H1 (cell line): ENCODE measurements at regions not wholly inside any gene's neighbourhood (a gene's known extent, or its start where the extent isn't known, plus 50 kb on each side); places are given as distances from the start of the nearest gene placed in this dataset.

Source experiments
- CTCF ChIA-PET: fragments of 300-600 bp; sonication (Branson Sonifier 250); formaldehyde crosslinking; loops from one replicate; lab custom pipeline; 2021; ENCODE audit not compliant: partially characterized antibody; lab: Charles Lee
- POLR2A ChIA-PET: fragments of 300-600 bp; sonication (Branson Sonifier 250); formaldehyde crosslinking; loops from one replicate; lab custom pipeline; 2021; ENCODE audit warnings: inconsistent platforms; ENCODE audit not compliant: partially characterized antibody; lab: Charles Lee
- DNase-seq, 2 experiments: peaks; one replicate each; pipeline versions ENCODE4 v3.0.0 to v3.0.0-alpha.2; 2010 to 2022; ENCODE audit warnings: low spot score in 2 of 2, low read depth in 1 of 2, mixed read lengths in 1 of 2
- FAIRE-seq: peaks from 2 replicates; lab custom pipeline; 2011; peaks lifted over from hg19 to GRCh38; lab: Jason Lieb, UNC
- H2AFZ ChIP-seq: 2 replicates; pipeline ENCODE4 v1.8.1; 2012; ENCODE audit warnings: low read length, inconsistent platforms
- H2AK5ac ChIP-seq: 2 replicates; pipeline ENCODE4 v1.6.1; 2013; ENCODE audit warnings: low read depth, low read length
- H2BK120ac ChIP-seq: replicated peaks from 2 replicates; pipeline ENCODE3; 2013; ENCODE audit warnings: low read depth, low read length, inconsistent platforms
- H2BK12ac ChIP-seq: 2 replicates; pipeline ENCODE4 v1.6.1; 2013; ENCODE audit warnings: low read depth, low read length
- H2BK15ac ChIP-seq: 2 replicates; pipeline ENCODE4 v1.6.1; 2013; ENCODE audit warnings: low read length
- H2BK20ac ChIP-seq: 2 replicates; pipeline ENCODE4 v1.6.1; 2013; ENCODE audit warnings: low read length
- H2BK5ac ChIP-seq: 2 replicates; pipeline ENCODE4 v1.6.1; 2013; ENCODE audit warnings: low read depth, low read length
- H3K14ac ChIP-seq: 2 replicates; pipeline ENCODE4 v1.6.1; 2013; ENCODE audit warnings: inconsistent platforms; ENCODE audit not compliant: insufficient read length
- H3K18ac ChIP-seq: 2 replicates; pipeline ENCODE4 v1.6.1; 2013; ENCODE audit warnings: low read length; ENCODE audit errors: extremely low read depth
- H3K23ac ChIP-seq: 2 replicates; pipeline ENCODE4 v1.6.1; 2013; ENCODE audit warnings: inconsistent platforms; ENCODE audit not compliant: insufficient read length
- H3K23me2 ChIP-seq: 2 replicates; pipeline ENCODE4 v1.6.1; 2013; ENCODE audit warnings: low read depth, low read length
- H3K27ac ChIP-seq: 2 replicates; pipeline ENCODE4 v1.6.1; 2011; ENCODE audit warnings: low read depth, low read length, inconsistent platforms
- H3K27me3 ChIP-seq, 4 experiments: replicated peaks in 1 of 4; 1 replicate in 1 of 4; 2 replicates in 3 of 4; pipeline versions ENCODE4 v1.6.1 to v1.8.1; 2011 to 2013; ENCODE audit warnings: low read length in 3 of 4, mild to moderate bottlenecking in 3 of 4, inconsistent platforms in 2 of 4, mixed read lengths in 2 of 4, moderate library complexity in 1 of 4; ENCODE audit not compliant: control insufficient read depth in 3 of 4, insufficient read depth in 3 of 4; ENCODE audit errors: extremely low read depth in 1 of 4
- H3K36me3 ChIP-seq, 4 experiments: 2 replicates each; pipeline versions ENCODE4 v1.6.1 to v1.8.1; 2011 to 2013; ENCODE audit warnings: mild to moderate bottlenecking in 4 of 4, low read length in 3 of 4, moderate library complexity in 2 of 4, control low read depth in 1 of 4, inconsistent platforms in 1 of 4; ENCODE audit not compliant: insufficient read depth in 4 of 4, control insufficient read depth in 2 of 4
- H3K4ac ChIP-seq: replicated peaks from 2 replicates; pipeline ENCODE3; 2013; ENCODE audit warnings: low read length, low read depth, mixed read lengths, inconsistent platforms; ENCODE audit not compliant: insufficient read length
- H3K4me1 ChIP-seq, 4 experiments: replicated peaks in 1 of 4; 1 replicate in 1 of 4; 2 replicates in 3 of 4; pipeline versions ENCODE4 v1.6.1 to v1.8.1; 2011 to 2013; ENCODE audit warnings: low read length in 3 of 4, inconsistent platforms in 2 of 4, mixed read lengths in 1 of 4; ENCODE audit not compliant: insufficient read depth in 4 of 4, control insufficient read depth in 3 of 4
- H3K4me2 ChIP-seq, 2 experiments: 2 replicates each; pipeline versions ENCODE4 v1.6.1 to v1.8.1; 2011 to 2013; ENCODE audit warnings: low read depth in 2 of 2, low read length in 2 of 2, control low read depth in 1 of 2, inconsistent platforms in 1 of 2, mild to moderate bottlenecking in 1 of 2; ENCODE audit not compliant: insufficient read depth in 1 of 2
- H3K4me3 ChIP-seq, 4 experiments: fragments of 200-600, 300-600 bp in 1 of 4; sonication (generic), shearing (Covaris generic), sonication (Bioruptor Twin) in 1 of 4; 2 replicates each; pipeline versions ENCODE4 v1.5.1 to v1.8.1; 2011 to 2016; ENCODE audit warnings: low read length in 4 of 4, low read depth in 3 of 4, control low read depth in 2 of 4, inconsistent platforms in 2 of 4, mild to moderate bottlenecking in 2 of 4, mixed read lengths in 1 of 4, moderate library complexity in 1 of 4; ENCODE audit not compliant: insufficient read depth in 2 of 4; ENCODE audit errors: extremely low read depth in 1 of 4
- H3K56ac ChIP-seq: replicated peaks from 2 replicates; pipeline ENCODE3; 2013; ENCODE audit warnings: low read depth, mild to moderate bottlenecking, mixed read lengths, low read length, inconsistent platforms; ENCODE audit not compliant: insufficient read length
- H3K79me1 ChIP-seq: 2 replicates; pipeline ENCODE4 v1.6.1; 2013; ENCODE audit warnings: low read depth, low read length, control low read depth
- H3K79me2 ChIP-seq, 2 experiments: 2 replicates each; pipeline versions ENCODE4 v1.6.1 to v1.8.1; 2012 to 2013; ENCODE audit warnings: low read length in 2 of 2, mild to moderate bottlenecking in 2 of 2, inconsistent platforms in 1 of 2; ENCODE audit not compliant: insufficient read depth in 2 of 2, control insufficient read depth in 1 of 2
- H3K9ac ChIP-seq, 4 experiments: replicated peaks in 1 of 4; 1 replicate in 1 of 4; 2 replicates in 3 of 4; pipeline versions ENCODE4 v1.6.1 to v1.8.1; 2011 to 2013; ENCODE audit warnings: low read depth in 3 of 4, low read length in 3 of 4, control low read depth in 2 of 4, mild to moderate bottlenecking in 2 of 4, moderate library complexity in 2 of 4, inconsistent platforms in 1 of 4; ENCODE audit errors: extremely low read depth in 1 of 4
- H3K9me3 ChIP-seq, 2 experiments: 2 replicates each; pipeline versions ENCODE4 v1.6.1 to v1.8.1; 2012 to 2013; ENCODE audit warnings: mild to moderate bottlenecking in 2 of 2, moderate library complexity in 2 of 2, control low read depth in 1 of 2, inconsistent platforms in 1 of 2, low read depth in 1 of 2, low read length in 1 of 2, mixed read lengths in 1 of 2; ENCODE audit not compliant: insufficient read depth in 2 of 2
- H4K20me1 ChIP-seq, 2 experiments: replicated peaks in 1 of 2; 2 replicates each; pipeline versions ENCODE3 to v1.8.1; 2011 to 2013; ENCODE audit warnings: inconsistent platforms in 2 of 2, low read length in 2 of 2, mild to moderate bottlenecking in 1 of 2; ENCODE audit not compliant: insufficient read depth in 2 of 2, control insufficient read depth in 1 of 2
- H4K5ac ChIP-seq: 2 replicates; pipeline ENCODE4 v1.6.1; 2013; ENCODE audit warnings: low read length, low read depth, mixed read lengths, inconsistent platforms; ENCODE audit not compliant: insufficient read length
- H4K8ac ChIP-seq: 2 replicates; pipeline ENCODE4 v1.8.0; 2013; ENCODE audit warnings: mild to moderate bottlenecking, moderate library complexity, low read length, inconsistent platforms; ENCODE audit not compliant: insufficient read depth; ENCODE audit errors: extremely low read depth
- H4K91ac ChIP-seq: replicated peaks from 2 replicates; pipeline ENCODE3; 2013; ENCODE audit warnings: low read length, mixed read lengths, inconsistent platforms; ENCODE audit not compliant: insufficient read length
- CBX5 ChIP-seq: fragments of 300-800, 300-1000 bp; sonication (generic); IDR thresholded peaks from 2 replicates; pipeline ENCODE4 v1.7.1; 2016; ENCODE audit warnings: antibody characterized with exemption, low read length, low read depth
- CHD2 ChIP-seq: IDR thresholded peaks from 2 replicates; pipeline ENCODE4 v1.6.1; 2012; ENCODE audit warnings: low read length, improper control_type of control experiment
- CTCF ChIP-seq, 3 experiments: IDR thresholded peaks; 1 replicate in 2 of 3; 2 replicates in 1 of 3; pipeline versions ENCODE4 v1.5.1 to v1.6.1; 2011; ENCODE audit warnings: low read length in 3 of 3, mild to moderate bottlenecking in 3 of 3, inconsistent platforms in 2 of 3, low read depth in 1 of 3, moderate library complexity in 1 of 3; ENCODE audit not compliant: insufficient read depth in 1 of 3; ENCODE audit errors: control extremely low read depth in 1 of 3
- TEAD4 ChIP-seq: IDR thresholded peaks from 2 replicates; pipeline ENCODE4 v1.6.1; 2012; ENCODE audit warnings: low read depth, low read length, inconsistent platforms, mixed read lengths
- ZNF274 ChIP-seq: IDR thresholded peaks from 2 replicates; pipeline ENCODE4 v1.7.0; 2012; ENCODE audit warnings: low read length, borderline replicate concordance; ENCODE audit errors: extremely low read depth
- WGBS, 2 experiments: shearing (Covaris generic) in 1 of 2; methylation state at CpG; one replicate each; pipeline versions ENCODE4 v1.1.6 to v1.1.7; 2013 to 2015; ENCODE audit warnings: low lambda C conversion rate in 2 of 2, mixed read lengths in 2 of 2, inconsistent platforms in 1 of 2, low coverage in 1 of 2, missing lambda C conversion rate in 1 of 2; ENCODE audit not compliant: insufficient replicate concordance in 2 of 2, insufficient coverage in 1 of 2, insufficient read length in 1 of 2; ENCODE audit errors: extremely low coverage in 1 of 2, missing lambda C conversion rate in 1 of 2; 5-methylcytosine and 5-hydroxymethylcytosine counted together

GRCh38 chr11:109856928-109857327 is 236.3 kb upstream of the ZC3H12C start:
- Histone ChIP-seq H3K9me3 (no peaks in the 10 kb centered on the region), H3K14ac (no peak overlapping the region), H2BK5ac (no peak overlapping the region), H4K20me1 (no peaks in the 10 kb centered on the region), H3K18ac (no peak overlapping the region), H3K4me1 (no peaks in the 10 kb centered on the region), H2BK12ac (no peak overlapping the region), H3K4me2 (no peak overlapping the region), H4K91ac (no peak overlapping the region), H2AK5ac (no peak overlapping the region), H3K4me3 (no peak overlapping the region), H4K8ac (no peak overlapping the region), H3K79me2 (no peaks in the 10 kb centered on the region), H3K79me1 (no peaks in the 10 kb centered on the region), H3K23me2 (no peaks in the 10 kb centered on the region), H3K56ac (no peak overlapping the region), H4K5ac (no peak overlapping the region), H3K36me3 (no peaks in the 10 kb centered on the region), H2AFZ (no peak overlapping the region), H3K9ac (no peak overlapping the region), H3K4ac (no peak overlapping the region), H2BK20ac (no peak overlapping the region), H3K23ac (no peak overlapping the region), H3K27me3 (no peaks in the 10 kb centered on the region), H2BK120ac (no peak overlapping the region), H3K27ac (no peak overlapping the region), H2BK15ac (no peak overlapping the region)
- DNase-seq (no peak), FAIRE-seq (no peak)
- WGBS, 2 experiments, result 91% methylated on average over 2 of the region's 2 CpGs; no CpG with 5 or more reads in 1 of the 2 experiments
- ChIA-PET CTCF (interaction anchor here (2.9 kb wide), 1 partner anchor 82 kb away, joined by 22 read pairs; no protein-coding TSS in a partner anchor), POLR2A (no interaction called here)
- TF ChIP-seq CTCF (IDR thresholded peaks at IDR 0.05; ENCODE audit: control extremely low read depth in 1 of 3, insufficient read depth in 1 of 3, low read depth in 1 of 3, low read length in 3 of 3) (no peak), CHD2 (no peak), CBX5 (no peak), ZNF274 (no peak), TEAD4 (no peak)
